Stomach (tissue), 4 donors: ENCODE measurements at regions not wholly inside any gene's neighbourhood (a gene's known extent, or its start where the extent isn't known, plus 50 kb on each side); places are given as distances from the start of the nearest gene placed in this dataset.

ENCODE experiments used
- CTCF ChIP-seq, 7 experiments: fragments of 450-650 bp in 4 of 7; fragments of 200-600 bp in 3 of 7; sonication (generic) in 3 of 7; IDR thresholded peaks; one replicate each; pipeline ENCODE4 v1.5.1; 2016 to 2019; ENCODE audit warnings: antibody characterized with exemption in 7 of 7, control low read depth in 2 of 7, mild to moderate bottlenecking in 1 of 7
- EP300 ChIP-seq: sonication (generic); formaldehyde crosslinking; IDR thresholded peaks from one replicate; pipeline ENCODE4 v1.6.1; 2017; ENCODE audit warnings: antibody characterized with exemption
- POLR2AphosphoS5 ChIP-seq, 3 donors: sonication (generic); formaldehyde crosslinking; IDR thresholded peaks; one replicate each; pipeline ENCODE4 v1.6.1; 2016; ENCODE audit warnings: antibody characterized with exemption in 3 of 3

GRCh38 chr12:41699658-41700057 is 445.0 kb downstream of the GXYLT1 start:
- TF ChIP-seq EP300, result no peak
- no peak for TF ChIP-seq CTCF (IDR thresholded peaks at IDR 0.05)
- no peak for TF ChIP-seq POLR2AphosphoS5 (IDR thresholded peaks at IDR 0.05)
